ENCODE measurements at regions not wholly inside any gene's neighbourhood (a gene's known extent, or its start where the extent isn't known, plus 50 kb on each side); places are given as distances from the start of the nearest gene placed in this dataset.

- Histone ChIP-seq H3K27me3 (no peaks in the 10 kb centered on the region), H3K4me1 (peaks cover 0 to 35% of the 10 kb centered on the region in 2 donors), H3K36me3 (no peaks in the 10 kb centered on the region), H3K27ac (no peak overlapping the region), H3K4me3 (no peak overlapping the region), H3K9me3 (no peaks in the 10 kb centered on the region)
- DNase-seq (ENCODE audit: low spot score): no peak
- TF ChIP-seq CTCF (IDR thresholded peaks at IDR 0.05): no peak
Measured at GRCh38 chr1:30819244-30819571, 61.6 kb upstream of the LAPTM5 start.

GRCh38 chr1:30818568-30819243, 61.1 kb upstream of the LAPTM5 start:
- H3K27ac ChIP-seq: no peak overlapping the region
- TF ChIP-seq CTCF (IDR thresholded peaks at IDR 0.05): no peak

GRCh38 chr1:30817548-30817947, 60.0 kb upstream of the LAPTM5 start:
- no peak for DNase-seq (ENCODE audit: low spot score)
- Histone ChIP-seq H3K36me3 (no peaks in the 10 kb centered on the region), H3K27me3 (no peaks in the 10 kb centered on the region), H3K9me3 (no peaks in the 10 kb centered on the region), H3K27ac (no peak overlapping the region), H3K4me1 (peaks cover 0 to 20% of the 10 kb centered on the region in 2 donors), H3K4me3 (no peak overlapping the region)
- TF ChIP-seq CTCF (IDR thresholded peaks at IDR 0.05): no peak

More at GRCh38 chr1:30818568-30819243, 61.1 kb upstream of the LAPTM5 start:
- H3K4me3 ChIP-seq: no peak overlapping the region
- H3K36me3 ChIP-seq: no peaks in the 10 kb centered on the region
- no peak for DNase-seq (ENCODE audit: low spot score)
- H3K9me3 ChIP-seq: no peaks in the 10 kb centered on the region
- H3K27me3 ChIP-seq: no peaks in the 10 kb centered on the region
- peaks cover 0 to 31% of the 10 kb centered on the region in 2 donors for H3K4me1 ChIP-seq

- H3K27ac ChIP-seq: peak overlapping the region in 1 of 2 donors; percentile 17
- H3K36me3 ChIP-seq: no peaks in the 10 kb centered on the region
- DNase-seq (ENCODE audit: low spot score): no peak
- H3K9me3 ChIP-seq: no peaks in the 10 kb centered on the region
- no peaks in the 10 kb centered on the region for H3K27me3 ChIP-seq
- H3K4me1 ChIP-seq: peaks cover 0 to 19% of the 10 kb centered on the region in 2 donors
- H3K4me3 ChIP-seq: no peak overlapping the region
- TF ChIP-seq CTCF (IDR thresholded peaks at IDR 0.05): no peak
Measured at GRCh38 chr1:30817077-30817438, 59.5 kb upstream of the LAPTM5 start.

- no peaks in the 10 kb centered on the region for H3K36me3 ChIP-seq
- no peak for DNase-seq (ENCODE audit: low spot score)
- no peak for TF ChIP-seq CTCF (IDR thresholded peaks at IDR 0.05)
- no peaks in the 10 kb centered on the region for H3K9me3 ChIP-seq
- H3K27me3 ChIP-seq: no peaks in the 10 kb centered on the region
- no peak overlapping the region for H3K4me3 ChIP-seq
- peak overlapping the region in 1 of 2 donors; percentile 17 for H3K27ac ChIP-seq
- H3K4me1 ChIP-seq: peaks cover 0 to 19% of the 10 kb centered on the region in 2 donors
Measured at GRCh38 chr1:30816211-30817076, 58.9 kb upstream of the LAPTM5 start.

Measured in right atrium auricular region (tissue), 2 donors.